Ishikawa (cell line): ENCODE measurements at regions not wholly inside any gene's neighbourhood (a gene's known extent, or its start where the extent isn't known, plus 50 kb on each side); places are given as distances from the start of the nearest gene placed in this dataset.

Source experiments
- CEBPB ChIP-seq: IDR thresholded peaks from 2 replicates; pipeline ENCODE4 v1.6.1; 2012
- CREB1 ChIP-seq: IDR thresholded peaks from 2 replicates; pipeline ENCODE4 v1.6.1; 2012; ENCODE audit warnings: low read depth
- EGR1 ChIP-seq: IDR thresholded peaks from 2 replicates; pipeline ENCODE4 v1.6.1; 2012
- EP300 ChIP-seq: IDR thresholded peaks from 2 replicates; pipeline ENCODE4 v1.6.1; 2012; ENCODE audit warnings: borderline replicate concordance
- FOXM1 ChIP-seq: IDR thresholded peaks from 2 replicates; pipeline ENCODE4 v1.6.1; 2012; ENCODE audit warnings: low read depth, borderline replicate concordance
- MAX ChIP-seq: IDR thresholded peaks from 2 replicates; pipeline ENCODE4 v1.6.1; 2012
- NFIC ChIP-seq: IDR thresholded peaks from 2 replicates; pipeline ENCODE4 v1.6.1; 2012
- RAD21 ChIP-seq: IDR thresholded peaks from 2 replicates; pipeline ENCODE4 v1.6.1; 2012; ENCODE audit warnings: low read depth
- REST ChIP-seq: IDR thresholded peaks from 2 replicates; pipeline ENCODE4 v1.6.1; 2012; ENCODE audit warnings: low read depth, mild to moderate bottlenecking
- TAF1 ChIP-seq: IDR thresholded peaks from 2 replicates; pipeline ENCODE4 v1.6.1; 2012; ENCODE audit warnings: low read depth, mild to moderate bottlenecking
- TCF12 ChIP-seq: IDR thresholded peaks from 2 replicates; pipeline ENCODE4 v1.6.1; 2012; ENCODE audit warnings: low read depth
- TEAD4 ChIP-seq: IDR thresholded peaks from 2 replicates; pipeline ENCODE4 v1.6.1; 2012
- USF1 ChIP-seq: IDR thresholded peaks from 2 replicates; pipeline ENCODE4 v1.6.1; 2012
- YY1 ChIP-seq: IDR thresholded peaks from 2 replicates; pipeline ENCODE4 v1.6.1; 2012; ENCODE audit warnings: low read depth
- ZBTB7A ChIP-seq: IDR thresholded peaks from 2 replicates; pipeline ENCODE4 v1.6.1; 2012; ENCODE audit warnings: low read depth

DNA sequence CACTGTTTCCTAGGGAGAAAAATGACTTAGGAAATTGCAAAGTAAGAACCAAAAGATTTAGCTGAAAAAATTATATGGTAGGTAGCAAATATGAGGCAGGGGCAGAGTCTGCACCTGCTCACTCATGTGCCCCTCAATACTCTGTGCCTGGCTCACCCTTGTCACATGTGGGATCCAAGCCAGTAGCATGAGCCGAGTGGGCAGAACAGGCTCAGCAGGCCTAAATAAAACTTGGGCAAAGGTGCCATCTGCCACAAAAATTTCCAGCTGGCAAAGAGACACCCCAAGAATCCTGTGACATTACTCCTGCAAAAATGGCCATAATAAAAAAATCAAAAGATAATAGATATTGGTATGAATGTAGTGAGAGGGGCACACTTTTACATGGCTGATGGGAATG is 1321.2 kb downstream of the NCAM2 start:
- no peak for TF ChIP-seq NFIC
- no peak for TF ChIP-seq RAD21
- TF ChIP-seq USF1 = no peak
- TF ChIP-seq CREB1 = no peak
- no peak for TF ChIP-seq MAX

- TF ChIP-seq RAD21 = no peak
- TF ChIP-seq EP300 = no peak
- TF ChIP-seq TEAD4 = no peak
- TF ChIP-seq NFIC = no peak
- TF ChIP-seq CEBPB = no peak
- no peak for TF ChIP-seq TCF12
Observed at GRCh38 chr21:22342889-22343288, 1344.7 kb downstream of the NCAM2 start.

- TF ChIP-seq ZBTB7A (no peak), USF1 (no peak)
Observed at GRCh38 chr21:22343303-22343702, 1345.1 kb downstream of the NCAM2 start.

DNA sequence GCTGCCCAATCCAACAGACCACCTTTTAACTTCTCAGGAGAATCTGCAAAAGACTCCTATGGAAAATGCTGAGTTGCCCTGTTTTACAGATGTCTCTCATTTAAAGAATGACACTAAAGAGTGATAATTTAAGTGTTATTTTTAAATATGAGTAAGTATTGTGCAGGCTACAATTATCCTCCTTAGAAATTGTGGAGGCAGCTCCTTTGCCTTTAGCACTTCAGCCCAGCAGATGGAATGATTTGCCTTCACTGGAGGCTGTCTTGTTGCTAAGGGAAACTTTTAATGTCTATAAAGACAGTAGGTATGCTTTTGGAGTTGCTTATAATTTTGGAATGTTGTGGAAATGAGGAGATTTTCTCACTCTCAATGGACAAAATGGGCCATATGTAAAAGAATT is 1345.5 kb downstream of the NCAM2 start:
- TF ChIP-seq CREB1 (no peak), YY1 (no peak), TAF1 (no peak), EGR1 (no peak), FOXM1 (no peak), USF1 (no peak), MAX (no peak), ZBTB7A (no peak), NFIC (no peak), CEBPB (no peak), EP300 (no peak), TEAD4 (no peak), REST (no peak), RAD21 (no peak), TCF12 (no peak)

DNA sequence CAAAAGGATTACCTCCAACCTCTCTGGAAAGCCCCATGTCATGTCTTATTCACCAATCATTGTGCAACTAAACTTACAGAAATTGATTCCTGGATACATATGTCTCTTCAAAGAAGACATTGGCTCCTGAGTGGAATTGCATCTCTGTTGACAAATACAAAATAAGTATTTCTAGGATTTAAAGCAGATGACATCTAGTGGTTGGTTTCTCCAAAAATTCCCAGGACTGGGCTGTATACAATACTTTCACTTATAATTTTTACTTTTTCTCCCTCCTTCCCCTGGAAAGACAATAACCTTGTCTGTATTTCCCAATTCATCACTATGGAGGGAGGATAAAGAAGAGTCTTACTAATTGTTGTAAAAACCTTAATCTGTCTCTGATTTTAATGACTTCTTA is 1347.4 kb downstream of the NCAM2 start:
- no peak for TF ChIP-seq NFIC
- no peak for TF ChIP-seq TEAD4
- TF ChIP-seq CEBPB = no peak
- TF ChIP-seq MAX = no peak
- TF ChIP-seq FOXM1 = no peak
- TF ChIP-seq ZBTB7A = no peak

- TF ChIP-seq REST (no peak), MAX (no peak), USF1 (no peak), EGR1 (no peak), ZBTB7A (no peak), TAF1 (no peak), EP300 (no peak)
Observed at GRCh38 chr21:22346576-22346975, 1348.4 kb downstream of the NCAM2 start.
